Uterus (tissue), 2 donors: ENCODE measurements at regions not wholly inside any gene's neighbourhood (a gene's known extent, or its start where the extent isn't known, plus 50 kb on each side); places are given as distances from the start of the nearest gene placed in this dataset.

Experiments used
- POLR2A ChIP-seq, 2 donors: fragments of 450-650 bp; IDR thresholded peaks; one replicate each; pipeline ENCODE4 v1.6.1; 2016; ENCODE audit warnings: antibody characterized with exemption in 2 of 2, mild to moderate bottlenecking in 1 of 2, moderate library complexity in 1 of 2
- TF ChIP-seq, protein P1 (sequence below), 4 experiments: fragments of 200-600 bp in 2 of 4; fragments of 450-650 bp in 2 of 4; sonication (generic) in 2 of 4; IDR thresholded peaks; one replicate each; pipeline ENCODE4 v1.5.1; 2016 to 2019; ENCODE audit warnings: antibody characterized with exemption in 4 of 4, mild to moderate bottlenecking in 2 of 4, moderate library complexity in 1 of 4

DNA sequence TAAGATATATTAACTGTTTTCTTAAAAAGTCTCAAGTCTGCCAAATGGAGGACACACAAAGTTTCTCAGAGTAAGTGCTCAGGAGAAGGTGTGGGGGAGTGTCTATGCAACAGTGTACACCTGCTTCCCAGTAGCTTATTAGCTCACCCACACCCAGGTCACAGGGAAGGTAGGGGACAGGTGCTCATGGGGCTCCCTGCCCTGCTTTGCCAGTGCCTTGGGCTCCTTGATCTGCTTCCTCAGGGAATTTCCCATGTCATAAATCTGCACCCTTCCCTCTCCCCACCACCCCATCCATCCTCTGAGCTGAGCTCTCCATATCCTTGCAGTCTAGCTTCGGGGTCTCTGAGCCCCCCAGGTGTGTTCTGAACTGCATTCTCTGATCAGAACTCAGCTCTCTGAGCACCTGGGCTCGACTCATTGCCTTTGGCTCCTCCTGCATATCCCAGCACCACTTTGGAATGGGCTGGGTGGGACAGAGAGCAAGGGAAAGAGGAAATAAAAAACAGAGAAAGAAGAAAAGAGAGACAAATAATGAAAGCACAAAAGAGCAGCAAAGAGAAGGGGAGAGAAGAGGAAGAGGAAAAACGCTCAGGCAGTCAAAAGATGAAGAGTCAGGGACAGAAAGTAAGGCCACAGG, 87.0 kb upstream of the ATP1B1 start:
- TF ChIP-seq, protein P1, sequence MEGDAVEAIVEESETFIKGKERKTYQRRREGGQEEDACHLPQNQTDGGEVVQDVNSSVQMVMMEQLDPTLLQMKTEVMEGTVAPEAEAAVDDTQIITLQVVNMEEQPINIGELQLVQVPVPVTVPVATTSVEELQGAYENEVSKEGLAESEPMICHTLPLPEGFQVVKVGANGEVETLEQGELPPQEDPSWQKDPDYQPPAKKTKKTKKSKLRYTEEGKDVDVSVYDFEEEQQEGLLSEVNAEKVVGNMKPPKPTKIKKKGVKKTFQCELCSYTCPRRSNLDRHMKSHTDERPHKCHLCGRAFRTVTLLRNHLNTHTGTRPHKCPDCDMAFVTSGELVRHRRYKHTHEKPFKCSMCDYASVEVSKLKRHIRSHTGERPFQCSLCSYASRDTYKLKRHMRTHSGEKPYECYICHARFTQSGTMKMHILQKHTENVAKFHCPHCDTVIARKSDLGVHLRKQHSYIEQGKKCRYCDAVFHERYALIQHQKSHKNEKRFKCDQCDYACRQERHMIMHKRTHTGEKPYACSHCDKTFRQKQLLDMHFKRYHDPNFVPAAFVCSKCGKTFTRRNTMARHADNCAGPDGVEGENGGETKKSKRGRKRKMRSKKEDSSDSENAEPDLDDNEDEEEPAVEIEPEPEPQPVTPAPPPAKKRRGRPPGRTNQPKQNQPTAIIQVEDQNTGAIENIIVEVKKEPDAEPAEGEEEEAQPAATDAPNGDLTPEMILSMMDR (IDR thresholded peaks at IDR 0.05): no peak
- TF ChIP-seq POLR2A (IDR thresholded peaks at IDR 0.05): no peak
